AG04450 (cell line): ENCODE measurements at regions not wholly inside any gene's neighbourhood (a gene's known extent, or its start where the extent isn't known, plus 50 kb on each side); places are given as distances from the start of the nearest gene placed in this dataset.

Source experiments
- CTCF ChIA-PET: fragments of 300-600, 350-600 bp; formaldehyde crosslinking; extraction: SDS; loops from one replicate; lab custom pipeline; 2022; ENCODE audit warnings: antibody characterized with exemption, inconsistent platforms; lab: Charles Lee
- POLR2A ChIA-PET: fragments of 350-600 bp; formaldehyde crosslinking; extraction: SDS; loops from one replicate; lab custom pipeline; 2021; ENCODE audit warnings: antibody characterized with exemption, inconsistent platforms; lab: Yijun Ruan, JAX
- DNase-seq: peaks from one replicate; pipeline ENCODE4 v3.0.0-alpha.2; 2011; ENCODE audit warnings: low read depth, low spot score
- H3K27ac ChIP-seq: one replicate; pipeline ENCODE4 v1.5.1; 2012; ENCODE audit warnings: low read depth, low read length, control low read depth
- H3K27me3 ChIP-seq: one replicate; pipeline ENCODE4 v1.6.0; 2012; ENCODE audit warnings: low read length; ENCODE audit not compliant: control insufficient read depth, insufficient read depth
- H3K4me3 ChIP-seq: 2 replicates; pipeline ENCODE4 v1.5.1; 2011; ENCODE audit warnings: mild to moderate bottlenecking, low read depth, low read length, control low read depth
- H3K9me3 ChIP-seq: 2 replicates; pipeline ENCODE4 v1.5.1; 2012; ENCODE audit warnings: low read length; ENCODE audit not compliant: control insufficient read depth, insufficient read depth
- CTCF ChIP-seq: IDR thresholded peaks from 2 replicates; pipeline ENCODE4 v1.5.1; 2011; ENCODE audit warnings: low read depth, low read length, control low read depth, inconsistent platforms

- ChIA-PET POLR2A (no interaction called here), CTCF (interaction anchor here (0.7 kb wide), 1 partner anchor 207 kb away, joined by 3 read pairs; no protein-coding TSS in a partner anchor)
- no peak for TF ChIP-seq CTCF
- no peak overlapping the region for H3K4me3 ChIP-seq
- H3K27ac ChIP-seq: no peak overlapping the region
- no peaks in the 10 kb centered on the region for H3K27me3 ChIP-seq
- DNase-seq: no peak
- H3K9me3 ChIP-seq: no peaks in the 10 kb centered on the region
These were observed 74.4 kb upstream of the GULP1 start for GRCh38 chr2:188217264-188217663.

- TF ChIP-seq CTCF: no peak
- Histone ChIP-seq H3K4me3 (no peak overlapping the region), H3K9me3 (no peaks in the 10 kb centered on the region), H3K27me3 (no peaks in the 10 kb centered on the region), H3K27ac (no peak overlapping the region)
- no peak for DNase-seq
- ChIA-PET CTCF (no interaction called here), POLR2A (no interaction called here)
These were observed 72.1 kb upstream of the GULP1 start for GRCh38 chr2:188219541-188219940.

GRCh38 chr2:188220535-188220934 lies 71.1 kb upstream of the GULP1 start:
- POLR2A ChIA-PET: no interaction called here
- CTCF ChIA-PET: no interaction called here
- Histone ChIP-seq H3K27ac (no peak overlapping the region), H3K9me3 (no peaks in the 10 kb centered on the region), H3K4me3 (no peak overlapping the region), H3K27me3 (no peaks in the 10 kb centered on the region)
- no peak for TF ChIP-seq CTCF
- DNase-seq: no peak

- ChIA-PET POLR2A (no interaction called here), CTCF (no interaction called here)
- H3K27ac ChIP-seq: no peak overlapping the region
- no peak for TF ChIP-seq CTCF
- H3K4me3 ChIP-seq: no peak overlapping the region
- no peaks in the 10 kb centered on the region for H3K27me3 ChIP-seq
- no peaks in the 10 kb centered on the region for H3K9me3 ChIP-seq
- DNase-seq: no peak
These were observed 64.0 kb upstream of the GULP1 start for GRCh38 chr2:188227713-188228112.

- Histone ChIP-seq H3K27me3 (no peaks in the 10 kb centered on the region), H3K9me3 (0 out of 2 replicates have a peak, but pooled peaks cover 4% of the 10 kb centered on the region), H3K27ac (no peak overlapping the region), H3K4me3 (no peak overlapping the region)
- CTCF ChIA-PET: no interaction called here
- POLR2A ChIA-PET: no interaction called here
- no peak for DNase-seq
- TF ChIP-seq CTCF: no peak
These were observed 56.3 kb upstream of the GULP1 start for GRCh38 chr2:188235364-188235763.
